ENCODE measurements at regions not wholly inside any gene's neighbourhood (a gene's known extent, or its start where the extent isn't known, plus 50 kb on each side); places are given as distances from the start of the nearest gene placed in this dataset.

- Histone ChIP-seq H3K9me3 (ENCODE audit: control insufficient read depth, insufficient read depth, low read length) (no peaks in the 10 kb centered on the region), H3K4me1 (ENCODE audit: control insufficient read depth, low read length) (no peaks in the 10 kb centered on the region), H3K9me2 (replicated peaks; ENCODE audit: control insufficient read depth, low read length) (no peaks in the 10 kb centered on the region), H3K4me2 (ENCODE audit: low read length) (no peak overlapping the region), H4K20me1 (ENCODE audit: control insufficient read depth, insufficient read depth, low read depth, low read length) (no peaks in the 10 kb centered on the region), H3K27ac (ENCODE audit: low read depth, low read length) (no peak overlapping the region), H3K36me3 (ENCODE audit: control insufficient read depth, low read length) (no peaks in the 10 kb centered on the region), H3K4me3 (ENCODE audit: low read length) (no peak overlapping the region), H3K27me3 (ENCODE audit: control insufficient read depth, low read length) (no peaks in the 10 kb centered on the region), H3F3A (ENCODE audit: control insufficient read depth, insufficient read depth) (no peaks in the 10 kb centered on the region), H3K79me2 (ENCODE audit: control insufficient read depth, low read length) (no peaks in the 10 kb centered on the region)
- no peak for TF ChIP-seq EZH2phosphoT487 (IDR thresholded peaks at IDR 0.05; ENCODE audit: borderline replicate concordance, low read length)
- TF ChIP-seq, protein P1, sequence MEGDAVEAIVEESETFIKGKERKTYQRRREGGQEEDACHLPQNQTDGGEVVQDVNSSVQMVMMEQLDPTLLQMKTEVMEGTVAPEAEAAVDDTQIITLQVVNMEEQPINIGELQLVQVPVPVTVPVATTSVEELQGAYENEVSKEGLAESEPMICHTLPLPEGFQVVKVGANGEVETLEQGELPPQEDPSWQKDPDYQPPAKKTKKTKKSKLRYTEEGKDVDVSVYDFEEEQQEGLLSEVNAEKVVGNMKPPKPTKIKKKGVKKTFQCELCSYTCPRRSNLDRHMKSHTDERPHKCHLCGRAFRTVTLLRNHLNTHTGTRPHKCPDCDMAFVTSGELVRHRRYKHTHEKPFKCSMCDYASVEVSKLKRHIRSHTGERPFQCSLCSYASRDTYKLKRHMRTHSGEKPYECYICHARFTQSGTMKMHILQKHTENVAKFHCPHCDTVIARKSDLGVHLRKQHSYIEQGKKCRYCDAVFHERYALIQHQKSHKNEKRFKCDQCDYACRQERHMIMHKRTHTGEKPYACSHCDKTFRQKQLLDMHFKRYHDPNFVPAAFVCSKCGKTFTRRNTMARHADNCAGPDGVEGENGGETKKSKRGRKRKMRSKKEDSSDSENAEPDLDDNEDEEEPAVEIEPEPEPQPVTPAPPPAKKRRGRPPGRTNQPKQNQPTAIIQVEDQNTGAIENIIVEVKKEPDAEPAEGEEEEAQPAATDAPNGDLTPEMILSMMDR (IDR thresholded peaks at IDR 0.05; ENCODE audit: low read depth, low read length, poor library complexity, severe bottlenecking) = no peak
Measured at GRCh38 chr18:22605736-22606135, 188.0 kb upstream of the CTAGE1 start.

DNA sequence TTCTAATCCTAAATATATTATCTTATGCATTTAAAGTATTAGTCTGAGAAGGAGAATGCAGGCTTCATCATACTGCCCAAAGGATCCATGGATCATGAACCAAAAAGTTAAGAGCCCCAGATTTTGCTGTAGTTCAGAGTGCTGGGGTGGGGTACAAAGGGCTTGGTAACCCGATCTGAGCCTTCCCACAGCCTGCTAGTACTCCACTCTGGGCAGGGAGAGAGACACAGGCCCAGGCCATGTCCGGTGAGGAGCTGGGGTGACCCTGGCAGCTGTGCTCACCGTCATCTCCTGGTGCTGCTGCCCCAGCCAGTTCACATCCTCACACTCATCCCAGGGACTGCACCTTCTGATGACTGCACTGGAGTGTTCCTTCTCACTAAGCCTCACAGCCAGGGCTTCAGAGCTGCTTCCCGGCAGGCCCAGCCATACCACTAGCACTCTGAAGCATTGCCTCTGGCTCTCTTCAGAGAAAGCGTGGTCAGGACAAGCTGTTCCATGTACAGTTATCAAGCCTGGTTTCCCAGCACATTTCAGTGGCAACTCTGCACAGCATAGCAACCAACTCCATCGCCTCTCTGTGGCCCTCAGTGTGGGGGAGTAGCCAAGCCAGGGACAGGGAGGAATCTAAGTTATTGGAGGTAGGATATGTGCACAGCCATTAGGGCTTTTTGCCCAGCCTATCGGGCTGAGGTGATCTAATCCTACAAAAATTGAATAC, 189.0 kb upstream of the CTAGE1 start:
- Histone ChIP-seq H3K27ac (ENCODE audit: low read depth, low read length) (no peak overlapping the region), H3K79me2 (ENCODE audit: control insufficient read depth, low read length) (no peaks in the 10 kb centered on the region), H4K20me1 (ENCODE audit: control insufficient read depth, insufficient read depth, low read depth, low read length) (no peaks in the 10 kb centered on the region), H3K9me2 (replicated peaks; ENCODE audit: control insufficient read depth, low read length) (no peaks in the 10 kb centered on the region), H3K4me1 (ENCODE audit: control insufficient read depth, low read length) (no peaks in the 10 kb centered on the region), H3K4me3 (ENCODE audit: low read length) (no peak overlapping the region), H3K36me3 (ENCODE audit: control insufficient read depth, low read length) (no peaks in the 10 kb centered on the region), H3F3A (ENCODE audit: control insufficient read depth, insufficient read depth) (no peaks in the 10 kb centered on the region), H3K27me3 (ENCODE audit: control insufficient read depth, low read length) (no peaks in the 10 kb centered on the region), H3K4me2 (ENCODE audit: low read length) (no peak overlapping the region), H3K9me3 (ENCODE audit: control insufficient read depth, insufficient read depth, low read length) (no peaks in the 10 kb centered on the region)
- TF ChIP-seq, protein P1 (IDR thresholded peaks at IDR 0.05; ENCODE audit: low read depth, low read length, poor library complexity, severe bottlenecking) = no peak
- TF ChIP-seq EZH2phosphoT487 (IDR thresholded peaks at IDR 0.05; ENCODE audit: borderline replicate concordance, low read length) = no peak

GRCh38 chr18:22607284-22607635, 189.5 kb upstream of the CTAGE1 start:
- no peaks in the 10 kb centered on the region for H3K79me2 ChIP-seq (ENCODE audit: control insufficient read depth, low read length)
- H3K4me1 ChIP-seq (ENCODE audit: control insufficient read depth, low read length) = no peaks in the 10 kb centered on the region
- TF ChIP-seq, protein P1 (IDR thresholded peaks at IDR 0.05; ENCODE audit: low read depth, low read length, poor library complexity, severe bottlenecking) = no peak
- no peak for TF ChIP-seq EZH2phosphoT487 (IDR thresholded peaks at IDR 0.05; ENCODE audit: borderline replicate concordance, low read length)
- H3K9me2 ChIP-seq (replicated peaks; ENCODE audit: control insufficient read depth, low read length) = no peaks in the 10 kb centered on the region
- H3K4me3 ChIP-seq (ENCODE audit: low read length) = no peak overlapping the region
- no peaks in the 10 kb centered on the region for H3K27me3 ChIP-seq (ENCODE audit: control insufficient read depth, low read length)
- H3K9me3 ChIP-seq (ENCODE audit: control insufficient read depth, insufficient read depth, low read length) = no peaks in the 10 kb centered on the region
- H3K36me3 ChIP-seq (ENCODE audit: control insufficient read depth, low read length) = no peaks in the 10 kb centered on the region
- no peak overlapping the region for H3K27ac ChIP-seq (ENCODE audit: low read depth, low read length)
- no peaks in the 10 kb centered on the region for H3F3A ChIP-seq (ENCODE audit: control insufficient read depth, insufficient read depth)
- H3K4me2 ChIP-seq (ENCODE audit: low read length) = no peak overlapping the region
- H4K20me1 ChIP-seq (ENCODE audit: control insufficient read depth, insufficient read depth, low read depth, low read length) = no peaks in the 10 kb centered on the region

Data from DOHH2 (cell line).